GM12873 (cell line): ENCODE measurements at regions not wholly inside any gene's neighbourhood (a gene's known extent, or its start where the extent isn't known, plus 50 kb on each side); places are given as distances from the start of the nearest gene placed in this dataset.

Source experiments
- TF ChIP-seq, protein P1 (sequence below): IDR thresholded peaks from 2 replicates; pipeline ENCODE4 v1.5.1; 2012; ENCODE audit warnings: low read depth, mild to moderate bottlenecking, moderate library complexity, low read length, control low read depth; ENCODE audit not compliant: insufficient read depth; ENCODE audit errors: missing control alignments

DNA sequence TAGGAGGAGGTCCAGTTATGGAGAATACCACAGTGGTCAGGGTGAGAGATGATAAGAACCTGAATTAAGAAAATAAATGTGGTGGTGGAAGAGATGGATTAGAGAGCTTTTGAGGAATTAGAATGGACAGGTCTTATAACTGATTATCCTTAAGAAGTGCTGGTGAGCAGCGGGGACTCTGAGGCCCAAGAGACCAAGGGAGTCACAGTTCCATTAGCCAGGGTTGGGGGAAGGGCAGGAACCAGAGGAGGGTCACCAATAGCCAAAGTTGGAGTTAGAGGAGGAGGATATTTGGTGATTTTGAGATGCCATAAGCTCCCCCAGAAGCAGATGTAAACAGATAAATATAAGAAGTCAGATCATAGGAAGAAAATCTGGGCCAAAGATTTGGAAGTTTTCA lies 87.1 kb upstream of the PAK5 start:
- TF ChIP-seq, protein P1, sequence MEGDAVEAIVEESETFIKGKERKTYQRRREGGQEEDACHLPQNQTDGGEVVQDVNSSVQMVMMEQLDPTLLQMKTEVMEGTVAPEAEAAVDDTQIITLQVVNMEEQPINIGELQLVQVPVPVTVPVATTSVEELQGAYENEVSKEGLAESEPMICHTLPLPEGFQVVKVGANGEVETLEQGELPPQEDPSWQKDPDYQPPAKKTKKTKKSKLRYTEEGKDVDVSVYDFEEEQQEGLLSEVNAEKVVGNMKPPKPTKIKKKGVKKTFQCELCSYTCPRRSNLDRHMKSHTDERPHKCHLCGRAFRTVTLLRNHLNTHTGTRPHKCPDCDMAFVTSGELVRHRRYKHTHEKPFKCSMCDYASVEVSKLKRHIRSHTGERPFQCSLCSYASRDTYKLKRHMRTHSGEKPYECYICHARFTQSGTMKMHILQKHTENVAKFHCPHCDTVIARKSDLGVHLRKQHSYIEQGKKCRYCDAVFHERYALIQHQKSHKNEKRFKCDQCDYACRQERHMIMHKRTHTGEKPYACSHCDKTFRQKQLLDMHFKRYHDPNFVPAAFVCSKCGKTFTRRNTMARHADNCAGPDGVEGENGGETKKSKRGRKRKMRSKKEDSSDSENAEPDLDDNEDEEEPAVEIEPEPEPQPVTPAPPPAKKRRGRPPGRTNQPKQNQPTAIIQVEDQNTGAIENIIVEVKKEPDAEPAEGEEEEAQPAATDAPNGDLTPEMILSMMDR, result no peak

DNA sequence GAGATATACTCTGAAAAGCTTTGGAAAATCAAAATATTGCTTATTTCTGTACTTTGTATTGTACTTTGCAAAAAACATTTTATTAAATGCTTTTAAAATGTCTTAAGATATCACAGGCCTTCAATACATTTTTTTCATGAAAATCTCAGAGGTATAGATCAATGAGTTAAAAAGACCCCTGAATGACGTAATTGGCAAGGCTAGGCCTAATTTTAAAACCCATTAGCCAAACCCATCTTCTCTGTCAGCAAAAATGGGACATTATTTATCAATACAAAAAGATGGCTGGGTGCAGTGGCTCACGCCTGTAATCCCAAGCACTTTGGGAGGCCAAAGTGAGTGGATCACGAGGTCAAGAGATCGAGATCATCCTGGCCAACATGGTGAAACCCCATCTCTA lies 84.8 kb upstream of the PAK5 start:
- TF ChIP-seq, protein P1, result no peak

DNA sequence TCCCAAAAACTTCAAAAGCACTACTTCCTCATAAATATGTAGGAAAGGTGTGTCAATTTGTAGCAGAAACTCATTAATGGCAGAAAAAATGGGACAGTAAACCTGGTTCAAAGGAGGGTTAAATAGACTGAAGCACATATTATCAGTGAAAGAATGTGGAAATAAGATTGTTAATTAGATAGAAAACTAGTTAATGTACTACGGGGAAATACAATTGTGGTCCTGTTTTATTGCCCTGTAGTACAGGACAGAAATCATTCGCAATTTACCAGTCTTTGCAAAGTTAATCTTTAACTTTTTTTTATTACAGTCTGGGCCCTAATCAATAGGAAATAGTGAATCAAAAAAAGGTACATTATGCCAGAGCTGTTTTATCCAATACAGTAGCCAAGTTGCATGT lies 82.0 kb upstream of the PAK5 start:
- TF ChIP-seq, protein P1, result no peak

DNA sequence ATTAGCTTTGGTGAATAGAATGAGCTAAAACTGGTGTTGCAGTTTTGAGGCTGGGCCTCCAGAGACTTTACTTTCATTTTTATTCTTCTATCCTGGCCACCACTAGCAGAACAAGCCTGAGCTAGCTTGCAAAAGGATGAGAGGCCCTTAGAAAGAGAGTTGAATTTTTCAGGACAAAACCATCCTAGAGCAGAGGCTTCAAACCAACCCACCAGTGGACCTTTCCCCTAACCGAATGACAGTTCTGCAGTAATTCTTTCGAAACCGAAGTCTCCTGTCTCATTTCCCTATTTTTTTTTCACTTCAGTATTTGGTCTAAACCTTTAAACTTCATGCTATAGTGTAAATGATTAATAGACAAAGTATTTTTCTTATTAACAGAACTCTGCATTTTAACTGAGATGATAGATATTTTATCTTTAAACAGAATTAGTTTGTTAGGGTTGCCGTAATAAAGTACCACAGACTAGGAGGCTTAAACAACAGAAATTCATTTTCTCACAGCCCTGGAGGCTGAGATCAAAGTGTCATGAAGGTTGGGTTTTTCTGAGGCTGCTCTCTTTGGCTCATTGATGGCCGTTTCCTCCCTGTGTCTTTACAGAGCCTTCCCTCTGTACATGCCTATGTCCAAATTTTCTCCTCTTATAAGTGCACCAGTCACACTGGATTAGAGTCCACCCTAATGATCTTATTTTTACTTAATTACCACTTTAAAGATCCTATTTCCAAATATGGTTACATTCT lies 80.6 kb upstream of the PAK5 start:
- TF ChIP-seq, protein P1, result no peak

DNA sequence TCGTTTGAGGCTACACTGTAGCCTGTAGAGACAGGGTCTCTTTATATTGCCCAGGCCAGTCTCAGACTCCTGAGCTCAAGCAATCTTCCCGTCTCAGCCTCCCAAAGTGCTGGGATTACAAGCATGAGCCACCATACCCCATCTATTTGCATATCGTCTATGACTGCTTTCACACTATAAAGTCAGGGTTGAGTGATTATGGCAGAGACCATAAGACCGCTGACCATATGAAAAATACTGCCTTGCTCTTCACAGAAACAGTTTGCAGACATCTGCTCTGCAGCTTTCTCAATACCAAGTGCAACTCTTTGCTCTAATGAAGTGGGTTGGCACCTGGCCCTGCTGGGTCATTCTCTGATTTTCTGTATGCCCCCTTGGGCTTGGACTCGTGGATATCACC lies 79.5 kb upstream of the PAK5 start:
- TF ChIP-seq, protein P1, result no peak

DNA sequence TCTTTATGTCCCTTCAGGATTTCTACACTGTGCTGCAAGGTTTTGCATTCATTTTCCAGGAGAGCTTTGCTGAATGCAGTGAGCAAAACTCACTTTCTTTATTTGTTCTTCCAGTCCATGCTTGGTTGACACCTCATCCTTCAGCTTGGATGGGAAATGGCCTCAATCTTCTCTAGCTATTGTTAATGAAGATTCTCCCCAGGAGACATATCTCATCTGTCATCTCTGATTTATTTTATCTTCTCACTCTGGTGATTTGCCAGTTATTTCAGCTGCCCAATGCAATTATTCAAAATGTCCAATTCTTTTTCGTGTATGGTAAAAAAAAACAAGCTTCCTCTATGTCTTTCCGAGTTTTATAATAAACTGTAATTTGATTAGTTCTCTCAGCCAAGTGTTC lies 77.9 kb upstream of the PAK5 start:
- TF ChIP-seq, protein P1, result no peak

DNA sequence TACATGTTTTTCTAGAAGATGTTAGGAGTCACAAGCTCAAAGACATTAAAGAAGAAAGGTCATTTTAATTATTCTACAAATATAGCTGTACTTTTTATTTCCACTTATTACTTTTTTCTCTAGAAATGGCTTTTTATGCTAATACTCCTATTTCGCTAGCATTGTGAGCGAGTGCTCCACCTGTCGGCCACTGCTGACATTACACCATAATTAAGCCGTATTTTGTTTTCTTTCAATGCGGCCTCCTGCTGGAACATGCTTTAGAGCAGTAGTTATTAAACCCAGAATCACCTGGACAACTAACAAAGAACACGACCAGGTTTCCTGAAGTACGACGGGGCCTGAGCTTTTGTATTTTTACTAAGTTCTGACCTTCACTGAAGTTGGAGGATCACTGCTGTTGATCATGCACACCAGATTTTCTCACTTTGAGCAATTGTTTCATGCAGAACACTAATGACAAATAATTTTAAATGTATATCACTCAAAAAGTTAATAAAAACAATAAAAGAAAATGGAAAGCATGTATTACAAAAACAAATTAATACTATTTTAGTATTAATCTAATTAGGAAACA lies 74.1 kb upstream of the PAK5 start:
- TF ChIP-seq, protein P1, result peak; percentile 77
